GM20431 (cell line): ENCODE measurements at regions not wholly inside any gene's neighbourhood (a gene's known extent, or its start where the extent isn't known, plus 50 kb on each side); places are given as distances from the start of the nearest gene placed in this dataset.
"Not testable (repeated sequence)": the region's sequence is repeated elsewhere in the genome, so short reads cannot be mapped to it uniquely, and the experiment has no call there.

Experiments
- in situ Hi-C: fragments of 300-500 bp; cut with MseI, MboI; formaldehyde crosslinking; loops from one replicate; pipeline ENCODE4 v1.15.0; 2020; ENCODE audit warnings: low sequenced_read_pairs; ENCODE audit not compliant: unreplicated experiment

DNA sequence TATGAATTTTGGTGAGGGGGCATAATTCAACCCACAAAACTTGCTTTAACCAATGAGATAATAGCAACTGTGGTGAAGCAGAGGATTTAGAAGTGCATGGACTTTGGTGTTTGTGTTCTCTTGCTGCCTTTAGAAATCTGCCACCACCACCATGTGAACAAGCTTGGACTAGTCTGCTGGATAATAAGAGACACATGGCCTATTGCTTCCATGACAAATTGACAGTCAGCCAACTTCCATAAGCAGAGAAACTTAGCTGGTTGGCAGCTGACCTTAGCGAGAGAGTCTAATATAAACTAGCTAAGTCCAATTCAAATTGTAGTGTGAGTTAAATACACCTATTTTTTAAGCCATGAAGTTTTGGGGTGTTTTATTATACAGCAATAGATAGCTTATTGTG, 482.1 kb upstream of the ANO5 start:
- in situ Hi-C loops: no loop called here

GRCh38 chr11:21711341-21711740, 481.5 kb upstream of the ANO5 start:
- in situ Hi-C loops: no loop called here

DNA sequence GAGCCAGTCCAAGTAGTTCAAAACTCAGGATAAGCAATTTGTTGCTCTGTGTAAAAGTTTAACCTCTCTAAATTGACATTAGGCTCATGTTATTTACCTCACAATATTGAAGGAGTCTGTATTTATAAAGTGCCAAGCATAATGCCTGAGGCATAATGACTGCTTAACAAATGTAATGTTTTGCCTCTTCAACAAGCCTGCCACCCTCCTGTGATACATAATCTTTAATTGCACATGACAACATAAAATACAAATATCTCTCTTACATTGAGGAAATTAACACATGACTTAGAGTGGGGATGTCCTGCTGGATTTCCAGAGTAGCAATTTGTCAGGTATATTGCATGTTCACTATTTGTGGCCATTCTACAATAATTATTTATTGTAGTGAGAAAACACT, 469.2 kb upstream of the ANO5 start:
- in situ Hi-C loops: no loop called here

- in situ Hi-C loops: no loop called here
Observed at GRCh38 chr11:21727102-21727501, 465.8 kb upstream of the ANO5 start.

GRCh38 chr11:21736404-21736803, 456.5 kb upstream of the ANO5 start:
- in situ Hi-C loops: no loop called here

GRCh38 chr11:21752475-21753243, 440.2 kb upstream of the ANO5 start:
- in situ Hi-C loops: not testable (repeated sequence)

GRCh38 chr11:21753244-21753767, 439.6 kb upstream of the ANO5 start:
- in situ Hi-C loops: not testable (repeated sequence)

DNA sequence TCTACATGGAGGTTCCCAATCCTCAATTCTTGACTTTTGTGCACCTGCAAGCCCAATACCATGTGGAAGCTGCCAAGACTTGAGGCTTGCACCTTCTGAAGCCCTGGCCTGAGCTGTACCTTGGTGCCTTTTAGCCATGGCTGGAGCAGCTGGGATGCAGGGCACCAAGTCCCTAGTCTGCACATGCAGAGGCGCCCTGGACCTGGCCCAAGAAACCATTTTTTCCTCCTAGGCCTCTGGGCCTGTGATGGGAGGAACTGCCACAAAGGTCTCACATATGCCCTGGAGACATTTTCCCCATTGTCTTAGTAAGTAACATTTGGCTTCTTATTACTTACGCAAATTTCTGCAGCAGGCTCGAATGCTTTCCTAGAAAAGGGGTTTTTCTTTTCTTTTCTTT, 431.9 kb upstream of the ANO5 start:
- in situ Hi-C loops: no loop called here

DNA sequence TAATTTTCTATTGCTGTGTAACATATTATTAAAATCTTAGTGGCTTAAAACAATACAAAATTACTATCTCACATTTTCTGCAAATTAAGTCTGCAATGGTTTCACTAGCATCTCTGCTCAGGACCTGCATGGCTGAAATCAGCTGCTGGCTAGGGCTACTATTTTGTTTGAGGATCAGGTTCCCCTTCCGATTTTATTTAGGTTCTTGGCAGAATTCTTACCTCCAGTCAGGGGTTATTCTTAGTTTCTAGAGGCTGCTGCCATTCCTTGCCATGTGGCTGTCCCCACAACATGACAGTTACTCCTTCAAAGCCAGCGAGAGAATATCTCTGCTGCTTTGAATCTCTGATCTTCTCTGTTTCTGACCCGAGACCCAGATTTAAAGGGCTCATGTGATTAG, 424.5 kb upstream of the ANO5 start:
- in situ Hi-C loops: no loop called here

DNA sequence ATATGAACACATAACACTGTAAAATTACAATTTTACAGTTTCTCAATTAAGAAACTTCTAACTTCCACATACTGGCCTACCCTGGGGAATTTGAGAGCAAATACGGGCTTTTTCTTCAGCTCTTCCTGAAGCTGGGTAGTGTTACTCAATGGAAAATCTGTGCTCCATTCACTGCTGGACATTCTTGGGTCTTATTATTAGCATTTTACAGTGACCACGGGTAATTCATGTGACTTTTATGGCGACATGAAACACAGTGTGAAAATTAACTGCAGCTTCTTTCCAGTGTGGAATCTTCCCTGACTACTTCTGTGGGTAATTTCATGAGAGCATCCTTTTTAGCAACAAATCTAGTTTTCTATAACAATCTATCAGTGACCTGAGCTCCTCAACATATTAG, 423.7 kb upstream of the ANO5 start:
- in situ Hi-C loops: no loop called here

- in situ Hi-C loops: no loop called here
Observed at GRCh38 chr11:21771097-21771496, 421.8 kb upstream of the ANO5 start.

DNA sequence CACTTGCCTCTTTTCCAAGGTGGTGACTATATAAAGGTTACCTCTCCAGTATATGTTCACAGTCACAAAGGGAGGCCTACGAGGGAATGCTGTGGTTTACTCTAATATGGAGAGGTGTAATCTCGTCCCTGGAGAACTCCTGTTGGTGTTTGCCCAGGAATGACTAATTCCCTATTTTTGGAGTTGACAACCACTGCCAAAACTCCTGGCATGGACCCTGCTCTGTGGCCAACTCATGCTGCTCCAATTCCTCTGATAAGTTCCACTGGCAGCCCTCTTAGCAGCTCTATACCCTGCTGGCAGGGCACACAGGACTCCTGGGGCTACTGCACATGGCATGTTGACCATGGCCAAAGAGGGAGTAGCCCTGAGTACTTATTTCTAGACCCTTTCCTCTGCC, 418.7 kb upstream of the ANO5 start:
- in situ Hi-C loops: no loop called here

DNA sequence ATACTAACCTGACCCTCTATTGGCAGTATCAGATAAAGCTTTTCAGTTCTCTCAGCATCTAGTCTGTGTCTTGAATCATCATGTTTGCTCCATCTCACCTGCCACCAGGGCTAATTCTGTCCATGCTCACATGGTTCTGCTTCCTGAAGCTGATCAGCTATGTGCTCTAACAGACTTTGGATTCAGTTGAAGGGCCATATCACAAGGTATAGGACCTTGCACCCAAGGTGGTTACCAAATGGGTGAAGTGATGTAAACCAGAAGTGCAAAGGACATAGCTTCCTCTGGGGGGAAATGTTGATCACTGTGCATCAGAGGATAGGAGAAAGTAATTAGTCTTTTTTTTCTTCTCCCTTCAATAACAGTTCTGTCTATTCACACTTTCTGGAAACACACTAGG, 417.0 kb upstream of the ANO5 start:
- in situ Hi-C loops: no loop called here

- in situ Hi-C loops: no loop called here
Observed at GRCh38 chr11:21783954-21784353, 408.9 kb upstream of the ANO5 start.

GRCh38 chr11:21785351-21785750, 407.5 kb upstream of the ANO5 start:
- in situ Hi-C loops: no loop called here

- in situ Hi-C loops: no loop called here
Observed at GRCh38 chr11:21794306-21794705, 398.6 kb upstream of the ANO5 start.

- in situ Hi-C loops: no loop called here
Observed at GRCh38 chr11:21798216-21798615, 394.7 kb upstream of the ANO5 start.

GRCh38 chr11:21804523-21804922, 388.4 kb upstream of the ANO5 start:
- in situ Hi-C loops: not testable (repeated sequence)

- in situ Hi-C loops: no loop called here
Observed at GRCh38 chr11:21806508-21806907, 386.4 kb upstream of the ANO5 start.

DNA sequence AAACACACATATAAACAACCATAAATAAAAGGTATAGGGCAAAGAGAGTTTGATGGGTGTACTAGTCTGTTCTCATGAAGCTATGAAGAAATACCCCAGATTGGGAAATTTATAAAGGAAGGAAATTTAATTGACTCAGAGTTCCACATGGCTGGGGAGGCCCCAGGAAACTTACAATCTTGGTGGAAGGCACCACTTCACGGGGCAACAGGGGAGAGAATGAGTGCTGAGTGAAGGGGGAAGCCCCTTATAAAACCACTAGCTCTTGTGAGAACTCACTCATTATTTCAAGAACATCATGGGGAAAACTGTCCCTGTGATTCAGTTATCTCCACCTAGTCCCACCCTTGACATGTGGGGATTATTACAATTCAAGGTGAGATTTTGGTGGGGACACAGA, 385.9 kb upstream of the ANO5 start:
- in situ Hi-C loops: no loop called here

GRCh38 chr11:21807350-21807749, 385.5 kb upstream of the ANO5 start:
- in situ Hi-C loops: no loop called here

DNA sequence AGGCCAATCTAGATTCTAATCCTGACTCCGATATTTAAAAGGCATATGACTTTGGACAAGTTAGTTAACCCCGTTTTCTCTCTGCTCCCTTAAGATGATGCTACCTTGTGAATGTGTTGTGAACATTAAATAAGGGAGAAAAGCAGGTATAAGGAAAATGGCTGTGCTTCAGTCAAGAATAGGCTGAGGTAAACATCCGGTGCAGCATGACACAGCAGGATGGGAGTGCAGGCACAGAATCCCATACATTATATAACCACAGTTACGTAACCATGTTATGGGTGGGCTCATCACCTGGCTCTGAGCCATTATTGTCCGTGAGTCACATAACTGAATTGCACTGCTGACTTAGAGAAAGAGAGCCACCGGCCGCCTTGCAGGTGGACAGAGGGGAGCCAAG, 382.2 kb upstream of the ANO5 start:
- in situ Hi-C loops: no loop called here
